Ovary (tissue), 3 donors: ENCODE measurements at regions not wholly inside any gene's neighbourhood (a gene's known extent, or its start where the extent isn't known, plus 50 kb on each side); places are given as distances from the start of the nearest gene placed in this dataset.

Source experiments
- CTCF ChIP-seq, 3 donors: fragments of 450-650 bp in 2 of 3; fragments of 200-600 bp in 1 of 3; IDR thresholded peaks; one replicate each; pipeline versions ENCODE4 v1.5.1 to v1.8.0; 2016 to 2022; ENCODE audit warnings: antibody characterized with exemption in 3 of 3, mild to moderate bottlenecking in 1 of 3
- EP300 ChIP-seq: sonication (generic); formaldehyde crosslinking; IDR thresholded peaks from one replicate; pipeline ENCODE4 v1.6.1; 2017; ENCODE audit warnings: antibody characterized with exemption
- POLR2A ChIP-seq: fragments of 450-650 bp; IDR thresholded peaks from one replicate; pipeline ENCODE4 v1.6.1; 2017; ENCODE audit warnings: antibody characterized with exemption, mild to moderate bottlenecking, moderate library complexity
- donor health status: DM: no; HTN: no; CAD: no.

- TF ChIP-seq POLR2A (no peak), CTCF (IDR thresholded peaks at IDR 0.05) (no peak), EP300 (no peak)
These were observed 225.4 kb upstream of the NRIP1 start for GRCh38 chr21:15289896-15290841.
